Umbilical cord (tissue), 1 donor: ENCODE measurements at regions not wholly inside any gene's neighbourhood (a gene's known extent, or its start where the extent isn't known, plus 50 kb on each side); places are given as distances from the start of the nearest gene placed in this dataset.

ENCODE experiments used
- DNase-seq: peaks from one replicate; pipeline ENCODE4 v3.0.0-alpha.2; 2015; ENCODE audit warnings: low spot score

DNA sequence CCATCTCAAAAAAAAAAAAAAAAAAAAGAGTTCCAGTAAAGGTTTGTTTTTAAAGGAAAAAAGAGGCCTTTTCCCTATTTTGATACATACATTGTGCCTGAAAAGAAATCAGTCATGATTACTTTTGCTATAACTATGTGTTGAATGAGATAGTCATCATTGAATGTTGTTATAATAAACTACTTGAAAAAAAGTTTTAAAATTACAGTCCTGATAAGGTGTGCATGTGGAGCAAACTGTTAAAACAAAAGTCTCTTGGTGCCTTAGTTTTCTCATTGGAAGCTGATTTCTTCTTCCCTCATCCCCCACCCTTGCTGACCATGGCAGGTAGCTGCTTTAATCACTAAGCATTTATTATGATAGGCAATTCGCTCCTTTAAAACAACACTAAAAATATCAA is 172.3 kb upstream of the TBCA start:
- no peak for DNase-seq

DNA sequence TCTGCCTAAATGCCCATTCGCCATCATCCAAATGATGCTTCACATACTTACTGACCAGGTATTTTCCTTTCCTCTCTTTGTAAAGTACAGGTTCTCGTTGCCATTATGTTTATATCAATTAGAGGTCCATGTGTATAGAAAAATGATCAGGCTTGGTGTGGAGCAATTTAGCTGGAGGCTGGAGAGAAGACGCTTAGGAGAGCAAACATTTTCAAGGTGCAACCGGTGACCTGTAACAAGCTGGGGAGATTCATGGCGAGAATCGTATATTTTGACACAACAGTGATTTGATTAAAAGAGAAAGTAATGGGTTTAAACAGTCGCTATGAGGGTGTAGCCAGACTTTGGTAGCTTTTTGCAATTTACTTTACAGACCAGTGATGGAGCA is 170.9 kb upstream of the TBCA start:
- DNase-seq: no peak

GRCh38 chr5:77946381-77947040 is 170.4 kb upstream of the TBCA start:
- no peak for DNase-seq

DNA sequence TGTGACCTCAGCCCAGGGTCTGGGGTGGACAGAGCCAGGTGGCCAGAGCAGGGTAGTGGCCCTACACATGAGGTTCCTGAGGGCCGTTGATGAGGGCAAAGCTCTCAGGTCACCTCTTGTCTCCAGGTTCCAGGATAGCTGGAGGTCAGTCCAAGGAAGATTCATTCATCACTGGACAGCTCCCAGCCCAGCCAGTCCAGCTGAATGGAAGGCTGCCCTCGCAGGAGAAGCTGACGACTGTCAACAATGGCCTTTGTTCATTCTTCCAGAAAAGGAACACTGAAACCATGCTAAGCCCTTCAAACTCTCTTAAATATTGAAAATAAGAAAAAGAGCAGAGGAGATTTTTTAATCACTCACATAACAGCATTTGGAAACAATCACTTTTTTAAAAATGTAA is 169.7 kb upstream of the TBCA start:
- no peak for DNase-seq

DNA sequence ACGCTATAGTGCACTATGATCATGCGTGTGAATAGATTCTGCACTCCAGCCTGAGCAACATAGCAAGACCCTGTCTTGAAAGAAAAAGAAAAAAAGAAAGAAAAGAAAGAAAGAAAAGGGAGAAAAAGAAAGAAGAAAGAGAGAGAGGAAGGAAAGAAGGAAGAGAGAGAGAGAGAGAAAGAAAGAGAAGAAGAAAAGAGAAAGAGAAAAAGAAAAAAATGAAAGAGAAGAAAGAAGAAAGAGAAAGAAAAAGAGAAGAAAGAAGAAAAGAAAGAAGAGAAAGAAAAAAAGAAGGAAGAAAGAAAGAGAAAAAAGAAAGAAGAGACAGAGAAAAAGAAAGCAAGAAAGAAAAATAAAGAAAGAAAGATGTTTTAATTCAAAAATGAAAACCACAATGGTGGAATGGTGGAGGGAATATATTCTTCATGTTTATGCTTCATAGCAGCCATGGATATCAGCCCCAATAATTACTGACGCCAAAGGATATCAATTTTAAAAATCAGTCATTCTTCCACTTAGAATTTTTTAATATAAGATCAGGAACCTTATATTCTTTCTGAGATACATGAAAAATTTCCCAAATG is 168.7 kb upstream of the TBCA start:
- no peak for DNase-seq

DNA sequence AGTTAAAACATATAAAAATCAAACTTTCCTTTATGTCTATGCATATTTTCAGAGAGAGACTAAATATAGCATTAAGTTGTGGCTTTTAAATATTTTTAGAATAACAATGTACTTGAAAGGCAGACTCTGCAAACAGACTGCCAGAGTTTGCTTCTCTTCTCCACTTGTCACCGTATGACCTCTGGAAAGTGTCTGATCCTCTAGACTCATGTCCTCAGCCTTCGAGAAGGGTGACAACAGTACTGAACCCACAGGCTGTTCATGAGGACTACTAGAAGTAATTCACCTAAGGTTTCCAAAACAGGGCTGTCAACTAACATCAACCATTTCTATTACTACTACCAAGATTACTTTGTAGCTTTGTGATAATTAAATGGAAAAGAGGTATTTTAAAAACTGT is 167.7 kb upstream of the TBCA start:
- no peak for DNase-seq

- DNase-seq: no peak
Measured at GRCh38 chr5:77942578-77943239, 166.6 kb upstream of the TBCA start.

- no peak for DNase-seq
Measured at GRCh38 chr5:77937015-77937908, 161.1 kb upstream of the TBCA start.

GRCh38 chr5:77936365-77936693 is 160.2 kb upstream of the TBCA start:
- no peak for DNase-seq

DNA sequence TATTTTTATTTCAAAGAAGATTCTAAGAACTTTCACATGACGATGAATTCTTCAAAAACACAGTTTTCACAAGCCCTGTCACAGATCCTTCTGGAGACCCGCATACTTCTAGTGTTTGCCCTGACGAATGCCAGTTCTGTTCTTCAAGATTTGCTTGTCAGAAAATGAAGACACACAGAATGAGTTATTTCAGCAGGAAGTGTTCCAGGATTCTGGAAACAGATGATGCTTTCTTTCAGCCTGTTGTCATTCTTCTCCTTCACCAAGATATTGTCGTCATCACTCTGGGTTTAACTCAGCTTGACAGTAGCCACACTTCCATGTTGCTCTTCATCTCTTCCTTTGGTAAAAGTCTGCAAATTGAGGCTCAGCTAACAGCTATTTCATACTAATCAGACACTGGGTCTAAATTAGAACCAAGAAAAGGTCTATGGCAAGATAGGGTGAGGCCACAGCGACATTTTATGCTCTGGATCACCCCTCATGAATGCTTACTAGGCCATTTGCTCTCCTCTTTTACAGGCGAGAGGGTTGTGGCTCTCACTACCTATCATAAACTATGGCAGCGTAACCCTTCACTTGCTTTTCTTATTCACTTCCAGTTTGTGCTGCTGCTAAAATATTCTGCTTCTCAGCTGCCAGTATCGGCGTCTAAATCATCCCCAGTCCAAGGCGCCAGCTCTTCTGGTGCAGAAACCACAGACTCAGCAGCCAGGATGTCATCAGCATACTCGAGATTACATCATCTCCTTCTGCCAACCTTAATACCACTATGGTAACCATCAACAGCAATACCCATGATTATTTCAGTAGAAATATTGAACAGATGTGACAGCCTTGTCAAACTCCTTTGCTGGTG is 159.6 kb upstream of the TBCA start:
- peak; percentile 7 for DNase-seq

GRCh38 chr5:77928776-77929300 is 152.7 kb upstream of the TBCA start:
- no peak for DNase-seq

- DNase-seq: no peak
Measured at GRCh38 chr5:77926337-77926736, 150.2 kb upstream of the TBCA start.

- no peak for DNase-seq
Measured at GRCh38 chr5:77925503-77925902, 149.4 kb upstream of the TBCA start.

DNA sequence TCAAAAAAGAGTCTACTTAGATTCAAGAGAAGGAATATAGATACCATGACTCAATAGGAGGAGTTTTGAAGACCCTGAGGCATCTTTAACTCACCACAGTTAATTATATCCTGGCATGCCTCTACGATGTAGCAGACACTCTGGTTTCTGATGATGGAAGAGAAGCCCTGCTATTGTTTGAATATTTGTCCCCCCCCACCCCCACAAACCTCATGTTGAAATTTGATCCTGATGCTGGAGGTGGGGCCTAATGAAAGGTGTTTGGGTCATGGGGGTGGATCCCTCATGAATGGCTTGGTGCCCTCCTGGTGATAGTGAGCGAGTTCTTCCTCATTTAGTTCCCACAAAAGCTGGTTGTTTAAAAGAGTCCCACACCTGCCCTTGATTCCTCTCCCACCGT is 147.9 kb upstream of the TBCA start:
- no peak for DNase-seq

GRCh38 chr5:77923666-77924065 is 147.5 kb upstream of the TBCA start:
- no peak for DNase-seq

- no peak for DNase-seq
Measured at GRCh38 chr5:77921094-77921768, 145.1 kb upstream of the TBCA start.

GRCh38 chr5:77920359-77921058 is 144.4 kb upstream of the TBCA start:
- no peak for DNase-seq

DNA sequence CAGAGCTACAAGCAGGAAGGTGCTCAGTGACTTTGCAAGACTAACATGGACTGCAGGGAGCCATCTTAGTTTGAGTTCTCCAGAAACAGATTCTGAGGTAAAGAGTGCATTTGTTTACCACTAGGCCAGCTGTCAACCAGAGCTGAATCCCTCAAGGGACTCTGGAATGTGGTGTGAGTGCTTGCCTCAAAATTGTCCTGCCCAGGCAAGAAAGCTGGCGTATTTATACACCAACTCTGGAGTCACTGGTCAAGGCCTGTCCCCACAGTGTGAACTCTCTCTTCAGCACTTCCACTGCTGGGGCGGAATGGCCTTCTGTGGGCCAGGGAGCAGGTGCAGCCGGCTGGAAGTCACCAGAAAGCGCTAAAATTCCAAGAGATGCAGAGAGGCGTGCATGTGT is 139.2 kb upstream of the TBCA start:
- no peak for DNase-seq

DNA sequence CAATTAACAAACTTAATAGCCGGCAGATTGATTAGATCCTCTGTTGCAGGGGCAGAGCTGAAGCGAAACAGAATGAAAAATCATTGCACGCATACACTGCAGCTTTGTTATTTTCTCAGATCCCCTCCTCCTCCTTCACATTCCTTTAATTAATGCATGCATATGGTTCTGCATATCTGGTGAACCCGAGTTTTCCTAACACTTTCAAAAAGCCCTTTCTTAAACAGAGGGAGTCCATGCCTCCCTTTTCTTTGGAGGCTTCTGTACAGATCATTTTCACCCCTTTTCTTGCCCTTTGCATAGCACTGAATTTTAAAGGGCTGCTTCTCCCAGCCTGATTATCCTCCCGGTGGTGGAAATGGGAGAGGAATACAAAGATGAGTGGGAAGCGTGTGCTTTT is 136.6 kb upstream of the TBCA start:
- DNase-seq: no peak

DNA sequence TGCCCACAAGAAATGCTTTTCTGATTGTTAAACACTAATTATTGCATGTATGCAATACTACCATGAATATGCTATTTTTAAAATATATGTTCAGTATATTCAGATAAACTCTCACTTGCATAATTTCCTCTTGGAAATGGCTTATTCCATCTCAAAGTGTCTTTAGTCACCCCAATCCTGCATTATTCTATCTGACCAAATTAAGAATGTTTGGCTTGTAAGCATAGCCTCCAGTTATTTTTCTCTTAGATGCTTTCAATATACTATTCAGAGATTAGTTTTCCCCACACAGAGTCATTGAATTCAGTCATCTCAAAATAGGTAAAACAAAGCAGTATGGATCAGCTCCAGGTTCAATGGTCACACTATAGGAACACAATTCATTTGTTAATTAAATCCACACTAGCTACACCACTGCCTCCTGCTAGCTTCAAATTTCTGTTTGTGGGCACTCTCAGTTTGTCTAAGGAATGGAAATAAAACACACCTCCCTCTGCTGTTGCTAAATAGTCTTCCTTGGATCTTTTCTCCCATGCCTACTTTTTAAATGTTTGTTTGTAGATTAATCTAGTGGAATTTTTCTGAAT is 134.6 kb upstream of the TBCA start:
- DNase-seq: no peak
